T-helper 2 cell (primary cell): ENCODE measurements at regions not wholly inside any gene's neighbourhood (a gene's known extent, or its start where the extent isn't known, plus 50 kb on each side); places are given as distances from the start of the nearest gene placed in this dataset.
A peak's percentile ranks its signal among the peaks of the same experiment; 100 is the strongest.
"Not testable (repeated sequence)": the region's sequence is repeated elsewhere in the genome, so short reads cannot be mapped to it uniquely, and the experiment has no call there.

Experiments used
- DNase-seq, 5 experiments: peaks; one replicate each; pipeline versions ENCODE4 v3.0.0 to v3.0.0-alpha.2; 2012 to 2022

- no peak for DNase-seq
Observed at GRCh38 chr16:17936766-17937402, 399.7 kb downstream of the NPIPA8 start.

- no peak for DNase-seq
Observed at GRCh38 chr16:17930280-17930679, 406.3 kb downstream of the NPIPA8 start.

DNA sequence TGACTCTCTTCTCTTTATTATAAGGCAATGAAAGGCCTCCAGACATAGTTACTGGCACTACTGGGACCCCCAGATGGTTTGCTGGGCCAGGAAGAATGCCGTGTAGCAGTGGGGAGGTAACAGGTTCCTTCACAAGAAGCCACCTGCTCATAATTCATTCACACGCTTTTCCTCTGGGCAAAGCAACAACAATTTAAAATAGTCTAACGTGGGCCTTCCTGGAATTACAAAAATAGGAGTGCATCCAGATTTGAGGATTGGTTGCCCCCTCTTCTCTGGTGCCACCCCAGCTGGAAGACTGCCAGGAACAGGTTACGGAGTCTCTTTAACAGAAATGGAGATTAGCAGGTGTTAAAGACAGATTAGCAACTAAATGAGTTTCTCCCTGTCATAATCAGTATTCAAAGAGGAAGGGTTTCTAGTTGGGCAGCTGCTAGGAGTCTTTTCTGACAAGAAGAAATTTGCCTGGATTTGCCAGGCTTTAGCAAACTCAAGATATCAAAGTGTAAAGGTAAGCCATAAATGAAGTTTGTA lies 409.6 kb downstream of the NPIPA8 start:
- DNase-seq: no peak

- no peak for DNase-seq
Observed at GRCh38 chr16:17926461-17926860, 410.1 kb downstream of the NPIPA8 start.

DNA sequence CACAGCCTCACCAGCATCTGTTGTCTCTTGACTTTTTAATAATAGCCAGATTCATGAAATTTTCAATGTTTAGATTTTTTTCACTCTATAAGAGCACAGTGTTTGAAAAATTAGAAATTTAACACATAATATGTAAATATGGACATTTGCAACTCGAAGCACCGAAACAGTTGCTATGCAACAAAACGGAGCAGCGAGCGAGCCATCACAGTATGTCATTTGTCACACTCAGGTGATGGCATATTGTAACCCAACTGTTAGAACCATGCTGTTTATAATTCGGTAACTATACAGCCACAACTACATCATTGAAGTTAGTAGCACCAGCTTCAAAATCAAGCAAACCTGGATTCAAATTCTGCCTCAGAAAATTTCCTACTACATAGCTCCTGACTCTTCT lies 410.8 kb downstream of the NPIPA8 start:
- DNase-seq: no peak

DNA sequence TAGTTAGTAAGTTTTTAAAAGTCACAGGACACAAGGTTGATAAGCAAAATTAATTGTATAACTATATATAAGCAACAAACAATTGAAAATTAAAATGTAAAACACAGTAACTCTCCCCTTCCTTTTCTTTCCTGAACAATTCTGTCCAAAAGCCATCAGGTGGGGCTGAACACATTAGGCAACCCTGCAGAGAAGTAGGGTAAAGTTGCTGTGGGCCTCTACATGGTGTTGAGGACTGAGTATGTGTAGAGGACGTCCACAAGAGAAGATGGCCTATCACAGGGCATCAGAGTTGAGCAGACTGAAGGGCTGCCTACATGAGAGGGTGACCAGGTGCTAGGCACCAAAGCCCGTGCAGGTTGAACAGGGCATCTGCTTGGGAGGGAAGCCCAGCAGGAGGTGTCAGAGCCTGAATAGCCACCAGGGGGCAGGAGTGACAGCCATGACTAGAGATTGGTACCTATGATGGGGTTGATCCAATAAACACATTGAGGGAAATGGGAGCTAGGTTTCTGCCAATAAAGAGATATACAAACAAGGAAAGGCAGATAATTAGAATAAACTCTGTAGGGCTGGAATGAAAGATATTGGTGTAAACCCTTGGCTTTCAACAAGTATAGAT lies 415.1 kb downstream of the NPIPA8 start:
- DNase-seq: peak in 4 of 5 experiments; percentile 11 to 57 (median 38)

- DNase-seq: no peak
Observed at GRCh38 chr16:17917316-17918019, 419.1 kb downstream of the NPIPA8 start.

GRCh38 chr16:17915791-17916190 lies 420.7 kb downstream of the NPIPA8 start:
- no peak for DNase-seq

- DNase-seq: no peak
Observed at GRCh38 chr16:17914168-17914567, 422.4 kb downstream of the NPIPA8 start.

DNA sequence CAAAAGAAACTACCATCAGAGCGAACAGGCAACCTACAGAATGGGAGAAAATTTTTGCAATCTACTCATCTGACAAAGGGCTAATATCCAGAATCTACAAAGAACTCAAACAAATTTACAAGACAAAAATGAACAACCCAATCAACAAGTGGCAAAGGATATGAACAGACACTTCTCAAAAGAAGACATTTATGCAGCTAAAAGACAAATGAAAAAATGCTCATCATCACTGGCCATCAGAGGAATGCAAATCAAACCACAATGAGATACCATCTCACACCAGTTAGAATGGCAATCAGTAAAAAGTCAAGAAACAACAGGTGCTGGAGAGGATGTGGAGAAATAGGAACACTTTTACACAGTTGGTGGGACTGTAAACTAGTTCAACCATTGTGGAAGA lies 425.0 kb downstream of the NPIPA8 start:
- DNase-seq: not testable (repeated sequence)

- not testable (repeated sequence) for DNase-seq
Observed at GRCh38 chr16:17906626-17907025, 429.9 kb downstream of the NPIPA8 start.

- DNase-seq: peak in 1 of 5 experiments; percentile 9
Observed at GRCh38 chr16:17901309-17901708, 430.5 kb upstream of the XYLT1 start.

DNA sequence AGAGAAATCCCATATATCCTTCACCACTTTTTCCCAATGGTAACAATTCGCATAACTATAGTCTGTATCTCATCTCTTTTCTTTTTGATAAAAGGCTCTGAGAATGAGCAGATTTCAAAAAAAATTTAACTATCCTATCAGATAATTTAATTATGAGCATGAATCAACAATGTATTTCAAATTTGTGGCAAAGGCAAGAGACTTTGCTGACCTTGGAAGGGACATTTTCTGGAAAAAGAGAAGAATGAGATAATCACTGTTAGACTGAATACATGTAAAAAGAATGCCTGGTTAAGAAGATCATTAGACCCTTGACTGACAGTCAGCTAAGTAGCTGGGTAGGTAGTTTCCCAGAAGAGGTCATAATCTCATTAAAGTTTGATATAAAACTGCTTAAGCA lies 428.4 kb upstream of the XYLT1 start:
- no peak for DNase-seq

DNA sequence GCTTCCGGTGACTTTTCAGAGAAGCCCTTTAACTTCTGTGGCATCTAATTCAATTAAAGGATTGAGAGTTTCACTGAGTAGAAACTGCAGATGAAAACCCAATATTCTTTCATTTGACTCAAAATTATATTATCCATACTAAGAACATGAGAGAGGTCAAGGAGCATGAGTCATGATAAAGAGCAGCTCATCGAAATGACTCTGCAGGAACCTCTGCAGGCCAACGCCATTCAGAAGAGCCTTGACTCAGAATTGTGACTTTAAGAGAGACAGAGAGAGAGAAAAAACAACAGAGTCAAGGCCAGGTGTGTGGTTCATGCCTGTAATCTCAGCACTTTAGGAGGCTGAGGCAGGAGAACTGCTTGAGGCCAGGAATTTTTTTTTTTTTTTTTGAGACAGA lies 417.2 kb upstream of the XYLT1 start:
- DNase-seq: peak in 1 of 5 experiments; percentile 48

- no peak for DNase-seq
Observed at GRCh38 chr16:17885659-17886207, 415.0 kb upstream of the XYLT1 start.

DNA sequence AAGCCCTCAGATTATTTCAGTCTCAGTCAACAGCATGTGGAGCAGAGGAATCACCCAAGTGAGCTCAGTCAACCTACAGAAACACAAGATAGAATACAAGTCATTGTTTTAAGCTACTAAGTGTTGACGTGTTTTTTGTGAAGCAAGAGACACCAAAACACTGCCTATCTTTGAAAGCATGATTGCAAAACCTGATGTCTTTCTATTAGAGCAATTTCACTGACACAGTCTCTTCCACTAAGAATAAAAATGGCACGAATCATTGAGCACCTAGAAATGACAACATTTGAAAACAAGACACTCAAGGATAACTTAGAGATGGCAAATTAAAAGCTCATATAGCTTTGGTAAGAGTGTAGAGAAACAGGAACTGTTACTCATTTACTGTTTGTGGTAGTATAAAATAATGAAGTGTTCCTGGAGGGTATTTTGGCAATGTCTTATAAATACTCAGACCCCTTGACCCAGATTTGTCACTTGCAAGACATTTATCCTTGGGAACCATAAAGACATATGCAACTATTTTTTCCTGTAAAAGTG lies 407.1 kb upstream of the XYLT1 start:
- DNase-seq: no peak

- no peak for DNase-seq
Observed at GRCh38 chr16:17866996-17867395, 396.2 kb upstream of the XYLT1 start.

GRCh38 chr16:17861981-17862479 lies 391.3 kb upstream of the XYLT1 start:
- DNase-seq: no peak

GRCh38 chr16:17858061-17858460 lies 387.3 kb upstream of the XYLT1 start:
- no peak for DNase-seq

DNA sequence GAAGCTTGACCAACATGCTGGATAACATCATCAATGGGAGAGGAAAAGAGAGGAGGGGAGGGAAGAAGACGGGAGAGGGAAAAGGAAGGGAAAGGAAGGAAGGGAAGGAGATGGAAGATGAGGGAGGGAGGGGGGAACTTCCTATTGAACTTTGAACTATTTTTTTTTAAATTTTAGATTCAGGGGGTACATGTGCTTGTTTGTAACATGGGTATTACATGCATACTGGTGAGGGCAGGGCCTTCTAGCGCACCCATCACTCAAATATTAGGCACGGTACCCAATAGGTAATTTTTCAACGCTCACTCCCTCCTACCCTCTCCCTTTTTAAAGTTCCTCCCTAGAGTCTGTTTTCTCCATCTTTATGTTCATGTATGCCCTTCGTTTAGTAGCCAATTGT lies 383.2 kb upstream of the XYLT1 start:
- DNase-seq: no peak

DNA sequence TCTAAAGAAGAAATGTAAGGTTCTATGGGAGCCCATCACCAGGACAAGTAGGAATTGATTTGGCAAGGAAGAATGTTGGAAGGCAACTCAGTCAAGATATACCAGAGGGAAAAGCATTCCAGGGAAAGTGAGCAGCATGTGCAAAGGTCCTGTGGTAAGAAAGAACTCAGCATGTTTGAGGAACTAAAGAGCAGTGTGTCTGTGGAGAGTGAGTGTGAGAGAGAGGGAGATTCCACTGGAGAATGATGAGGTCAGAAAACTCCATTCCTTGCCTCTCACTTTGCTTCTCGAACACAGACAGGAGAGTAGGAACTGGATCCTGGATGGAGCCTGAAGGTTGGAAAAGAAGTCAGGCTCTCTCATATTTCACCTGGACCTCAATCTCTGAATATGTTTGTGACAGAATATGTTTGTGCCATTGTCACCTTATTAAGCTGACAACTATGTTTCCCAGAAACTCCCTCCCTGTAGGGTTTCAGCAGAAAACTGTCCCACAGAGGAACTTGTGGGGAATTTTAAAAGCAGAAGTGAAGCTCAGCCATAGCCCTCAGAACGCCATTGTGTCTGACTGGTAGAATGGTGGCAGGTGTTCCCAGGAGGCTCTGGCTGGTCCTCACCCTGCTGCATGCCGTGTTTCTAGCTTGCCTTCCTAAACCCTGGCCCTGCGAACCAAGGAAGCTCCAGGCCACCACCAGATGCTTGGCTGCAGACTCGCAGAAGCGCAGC lies 382.4 kb upstream of the XYLT1 start:
- DNase-seq: no peak

DNA sequence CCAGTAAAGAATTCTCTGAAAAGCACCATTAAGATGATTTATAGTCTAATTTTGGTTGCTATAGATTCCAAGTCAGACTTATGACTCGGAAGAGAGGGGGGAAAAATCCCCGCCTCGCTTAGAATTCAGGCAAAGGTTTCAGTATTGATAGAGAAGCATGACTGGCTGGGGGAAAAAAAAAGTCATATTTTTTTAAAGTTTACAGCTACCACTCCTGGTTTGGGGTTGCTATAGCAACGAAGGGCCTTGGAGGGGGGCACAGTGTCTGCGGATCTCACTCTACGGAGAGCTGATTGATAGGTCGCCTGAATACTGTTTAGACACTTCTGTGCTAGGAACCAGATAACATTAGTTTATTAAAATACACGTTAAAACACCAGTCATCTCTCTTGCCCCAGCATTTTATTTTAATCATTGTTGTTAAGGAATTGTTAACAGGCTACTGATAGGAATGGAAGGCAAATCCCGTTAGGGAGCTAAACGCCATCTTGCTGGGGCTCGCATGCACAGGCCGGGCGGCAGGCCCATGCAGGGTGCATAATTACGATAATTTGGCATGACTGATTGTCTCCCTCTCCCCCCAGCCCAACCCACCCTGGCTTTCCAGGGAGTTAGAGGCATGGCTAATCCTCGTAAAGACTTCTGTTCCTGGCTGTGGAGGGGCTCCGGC lies 380.0 kb upstream of the XYLT1 start:
- no peak for DNase-seq
